Testis (tissue), 2 donors: ENCODE measurements at regions not wholly inside any gene's neighbourhood (a gene's known extent, or its start where the extent isn't known, plus 50 kb on each side); places are given as distances from the start of the nearest gene placed in this dataset.
"Not testable (repeated sequence)": the region's sequence is repeated elsewhere in the genome, so short reads cannot be mapped to it uniquely, and the experiment has no call there.

Source experiments
- DNase-seq: peaks from one replicate; pipeline ENCODE4 v3.0.0-alpha.2; 2019
- H3K27ac ChIP-seq, 2 donors: fragments of 200-600 bp; sonication (generic); one replicate each; pipeline ENCODE4 v1.5.1; 2019
- H3K27me3 ChIP-seq: fragments of 200-600 bp; sonication (generic); one replicate; pipeline ENCODE4 v1.5.1; 2019
- H3K36me3 ChIP-seq: fragments of 200-600 bp; sonication (generic); one replicate; pipeline ENCODE4 v1.5.1; 2017; ENCODE audit warnings: low read depth; ENCODE audit errors: missing control alignments
- H3K4me1 ChIP-seq: fragments of 200-600 bp; sonication (generic); one replicate; pipeline ENCODE4 v1.5.1; 2019
- H3K4me3 ChIP-seq, 2 donors: fragments of 200-600 bp; sonication (generic); one replicate each; pipeline ENCODE4 v1.5.1; 2017 to 2019
- H3K9me3 ChIP-seq: fragments of 200-600 bp; sonication (generic); one replicate; pipeline ENCODE4 v1.5.1; 2017
- POLR2A ChIP-seq: fragments of 450-650 bp; IDR thresholded peaks from one replicate; pipeline ENCODE4 v1.6.1; 2017; ENCODE audit warnings: antibody characterized with exemption, mild to moderate bottlenecking, moderate library complexity
- WGBS, 2 donors: methylation state at CpG; one replicate each; pipeline ENCODE4 v1.1.5; 2018; 5-methylcytosine and 5-hydroxymethylcytosine counted together
- intact Hi-C: fragments of 100-400 bp; cut with DNase I; formaldehyde crosslinking; loops from one replicate; pipeline ENCODE4 v1.15.1; 2023; ENCODE audit warnings: low total_unique reads
- TF ChIP-seq, protein P1 (sequence below), 3 experiments: fragments of 450-650 bp in 2 of 3; fragments of 200-600 bp in 1 of 3; sonication (generic) in 1 of 3; IDR thresholded peaks; one replicate each; pipeline ENCODE4 v1.5.1; 2016 to 2019; ENCODE audit warnings: antibody characterized with exemption in 3 of 3, mild to moderate bottlenecking in 2 of 3, moderate library complexity in 1 of 3

DNA sequence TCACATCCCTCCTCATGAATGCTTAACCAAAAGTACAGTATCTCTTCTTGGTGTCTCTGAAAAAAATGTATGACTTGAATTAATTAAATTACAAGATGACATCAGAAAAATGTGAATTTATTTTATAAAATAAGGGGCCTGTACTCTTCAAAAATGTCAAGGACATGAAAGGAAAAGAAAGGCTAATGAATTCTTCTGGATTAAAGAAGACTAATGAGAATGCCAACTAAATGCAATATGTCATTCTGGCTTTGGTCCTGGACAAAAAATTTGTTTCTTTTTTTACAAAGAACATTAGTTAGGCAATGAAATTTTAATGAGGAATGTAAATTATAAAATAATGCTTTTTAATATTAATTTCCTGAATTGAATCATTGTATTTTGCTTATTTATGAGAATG, 1125.7 kb downstream of the DNAJB9 start:
- no peaks in the 10 kb centered on the region for H3K4me1 ChIP-seq
- no peak overlapping the region for H3K4me3 ChIP-seq
- H3K27ac ChIP-seq: no peak overlapping the region
- no peak for TF ChIP-seq POLR2A
- TF ChIP-seq, protein P1, sequence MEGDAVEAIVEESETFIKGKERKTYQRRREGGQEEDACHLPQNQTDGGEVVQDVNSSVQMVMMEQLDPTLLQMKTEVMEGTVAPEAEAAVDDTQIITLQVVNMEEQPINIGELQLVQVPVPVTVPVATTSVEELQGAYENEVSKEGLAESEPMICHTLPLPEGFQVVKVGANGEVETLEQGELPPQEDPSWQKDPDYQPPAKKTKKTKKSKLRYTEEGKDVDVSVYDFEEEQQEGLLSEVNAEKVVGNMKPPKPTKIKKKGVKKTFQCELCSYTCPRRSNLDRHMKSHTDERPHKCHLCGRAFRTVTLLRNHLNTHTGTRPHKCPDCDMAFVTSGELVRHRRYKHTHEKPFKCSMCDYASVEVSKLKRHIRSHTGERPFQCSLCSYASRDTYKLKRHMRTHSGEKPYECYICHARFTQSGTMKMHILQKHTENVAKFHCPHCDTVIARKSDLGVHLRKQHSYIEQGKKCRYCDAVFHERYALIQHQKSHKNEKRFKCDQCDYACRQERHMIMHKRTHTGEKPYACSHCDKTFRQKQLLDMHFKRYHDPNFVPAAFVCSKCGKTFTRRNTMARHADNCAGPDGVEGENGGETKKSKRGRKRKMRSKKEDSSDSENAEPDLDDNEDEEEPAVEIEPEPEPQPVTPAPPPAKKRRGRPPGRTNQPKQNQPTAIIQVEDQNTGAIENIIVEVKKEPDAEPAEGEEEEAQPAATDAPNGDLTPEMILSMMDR (IDR thresholded peaks at IDR 0.05): no peak
- H3K9me3 ChIP-seq: no peaks in the 10 kb centered on the region
- intact Hi-C loops: no loop called here
- DNase-seq: no peak
- H3K36me3 ChIP-seq: no peaks in the 10 kb centered on the region
- no peaks in the 10 kb centered on the region for H3K27me3 ChIP-seq

DNA sequence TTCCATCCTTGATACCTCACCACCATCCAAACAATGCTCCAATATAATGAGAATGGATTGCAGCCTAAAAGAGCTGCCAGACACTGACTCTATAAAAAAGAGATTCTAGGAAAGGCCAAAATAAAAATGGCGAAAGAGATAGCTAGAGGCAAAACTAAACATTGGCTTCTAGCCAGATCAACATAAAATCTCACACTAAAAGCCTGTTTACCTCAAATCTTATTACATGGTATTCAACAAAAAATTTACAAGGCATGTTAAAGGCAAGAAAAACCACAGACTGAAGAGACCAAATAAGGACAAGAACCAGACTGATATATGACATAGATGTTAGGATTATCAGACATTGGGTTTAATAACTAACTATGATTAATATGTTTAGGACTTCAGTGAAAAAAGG, 1127.0 kb downstream of the DNAJB9 start:
- no peaks in the 10 kb centered on the region for H3K9me3 ChIP-seq

DNA sequence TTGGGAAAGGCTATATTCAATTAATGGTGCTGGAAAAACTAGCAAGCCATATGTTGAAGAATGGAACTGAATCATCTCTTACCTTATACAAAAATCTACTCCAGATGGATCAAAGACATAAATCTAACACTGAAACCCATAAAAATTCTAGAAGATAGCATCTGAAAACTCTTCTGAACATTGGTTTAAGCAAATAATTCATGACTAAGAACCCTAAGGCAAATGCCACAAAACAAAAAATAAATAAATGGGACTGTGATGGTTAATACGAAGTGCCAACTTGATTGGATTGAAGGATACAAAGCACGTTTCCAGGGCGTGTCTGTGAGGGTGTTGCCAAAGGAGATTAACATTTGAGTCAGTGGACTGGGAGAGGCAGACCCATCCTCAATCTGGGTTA, 1130.0 kb downstream of the DNAJB9 start:
- WGBS, 2 donors: 83 to 84% methylated on average over 3 of the region's 3 CpGs
- no peaks in the 10 kb centered on the region for H3K4me1 ChIP-seq

More for the DNA sequence above, 1127.0 kb downstream of the DNAJB9 start:
- TF ChIP-seq POLR2A: no peak
- TF ChIP-seq, protein P1 (IDR thresholded peaks at IDR 0.05): no peak
- no peak for DNase-seq
- H3K27ac ChIP-seq: no peak overlapping the region
- no peaks in the 10 kb centered on the region for H3K36me3 ChIP-seq
- no peaks in the 10 kb centered on the region for H3K27me3 ChIP-seq
- intact Hi-C loops: no loop called here
- no peak overlapping the region for H3K4me3 ChIP-seq
- 88 to 97% methylated on average over 1 of the region's 1 CpG for WGBS, 2 donors
- no peaks in the 10 kb centered on the region for H3K4me1 ChIP-seq

DNA sequence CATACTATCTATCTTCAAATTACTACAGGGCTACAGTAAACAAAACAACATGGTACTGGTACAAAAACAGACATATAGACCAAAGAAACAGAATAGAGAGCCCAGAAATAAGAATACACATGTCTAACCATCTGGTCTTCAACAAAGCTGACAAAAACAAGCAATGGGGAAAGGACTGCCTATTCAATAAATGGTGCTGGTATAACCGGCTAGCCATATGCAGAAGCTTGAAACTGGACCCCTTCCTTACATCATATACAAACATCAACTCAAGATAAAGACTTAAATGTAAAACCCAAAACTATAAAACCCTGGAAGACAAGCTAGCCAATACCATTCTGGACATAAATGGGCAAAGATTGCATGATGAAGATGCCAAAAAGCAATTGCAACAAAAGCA, 1143.7 kb downstream of the DNAJB9 start:
- H3K9me3 ChIP-seq: no peaks in the 10 kb centered on the region
- TF ChIP-seq POLR2A: no peak
- TF ChIP-seq, protein P1 (IDR thresholded peaks at IDR 0.05): no peak
- H3K36me3 ChIP-seq: no peaks in the 10 kb centered on the region
- H3K27ac ChIP-seq: no peak overlapping the region
- no peaks in the 10 kb centered on the region for H3K27me3 ChIP-seq
- 85 to 96% methylated on average over 1 of the region's 1 CpG for WGBS, 2 donors
- intact Hi-C loops: no loop called here
- no peaks in the 10 kb centered on the region for H3K4me1 ChIP-seq
- no peak for DNase-seq
- no peak overlapping the region for H3K4me3 ChIP-seq

More for the DNA sequence above, 1130.0 kb downstream of the DNAJB9 start:
- no peaks in the 10 kb centered on the region for H3K9me3 ChIP-seq
- no peak overlapping the region for H3K4me3 ChIP-seq
- TF ChIP-seq, protein P1 (IDR thresholded peaks at IDR 0.05): no peak
- no peak for TF ChIP-seq POLR2A
- no peaks in the 10 kb centered on the region for H3K36me3 ChIP-seq
- no peak overlapping the region for H3K27ac ChIP-seq
- no peaks in the 10 kb centered on the region for H3K27me3 ChIP-seq
- no peak for DNase-seq
- intact Hi-C loops: no loop called here

DNA sequence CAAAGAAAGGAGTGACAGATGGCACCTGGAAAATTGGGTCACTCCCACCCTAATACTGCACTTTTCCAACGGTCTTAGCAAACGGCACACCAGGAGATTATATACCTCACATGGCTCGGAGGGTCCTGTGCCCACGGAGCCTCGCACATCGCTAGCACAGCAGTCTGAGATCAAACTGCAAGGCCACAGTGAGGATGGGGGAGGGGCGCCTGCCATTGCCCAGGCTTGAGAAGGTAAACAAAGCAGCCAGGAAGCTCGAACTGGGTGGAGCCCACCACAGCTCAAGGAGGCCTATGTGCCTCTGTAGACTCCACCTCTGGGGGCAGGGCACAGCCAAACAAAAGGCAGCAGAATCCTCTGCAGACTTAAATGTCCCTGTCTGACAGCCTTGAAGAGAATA, 1149.7 kb downstream of the DNAJB9 start:
- H3K4me3 ChIP-seq, H3K36me3 ChIP-seq, DNase-seq, H3K27ac ChIP-seq, H3K9me3 ChIP-seq, H3K4me1 ChIP-seq, intact Hi-C loops, H3K27me3 ChIP-seq: not testable (repeated sequence)
- WGBS, 2 donors: 85 to 89% methylated on average over 6 to 8 of the region's 8 CpGs
